WI38 (cell line): ENCODE measurements at regions not wholly inside any gene's neighbourhood (a gene's known extent, or its start where the extent isn't known, plus 50 kb on each side); places are given as distances from the start of the nearest gene placed in this dataset.

Experiments used
- H3K4me3 ChIP-seq: 2 replicates; pipeline ENCODE4 v1.5.1; 2011; ENCODE audit warnings: low read depth, mild to moderate bottlenecking, control low read depth, low read length
- CTCF ChIP-seq: IDR thresholded peaks from 2 replicates; pipeline ENCODE4 v1.5.1; 2012; ENCODE audit warnings: low read depth, mild to moderate bottlenecking, control low read depth, low read length

- no peak overlapping the region for H3K4me3 ChIP-seq
- TF ChIP-seq CTCF: no peak
These were observed 404.3 kb upstream of the TENM4 start for GRCh38 chr11:79845002-79845709.

GRCh38 chr11:79834015-79834414 is 393.2 kb upstream of the TENM4 start:
- no peak for TF ChIP-seq CTCF

GRCh38 chr11:79830446-79830845 is 389.6 kb upstream of the TENM4 start:
- H3K4me3 ChIP-seq: no peak overlapping the region
- no peak for TF ChIP-seq CTCF

More at GRCh38 chr11:79834015-79834414, 393.2 kb upstream of the TENM4 start:
- no peak overlapping the region for H3K4me3 ChIP-seq

- no peak for TF ChIP-seq CTCF
- H3K4me3 ChIP-seq: no peak overlapping the region
These were observed 389.1 kb upstream of the TENM4 start for GRCh38 chr11:79829891-79830290.

- H3K4me3 ChIP-seq: no peak overlapping the region
- TF ChIP-seq CTCF: no peak
These were observed 381.9 kb upstream of the TENM4 start for GRCh38 chr11:79822766-79823165.

- no peak for TF ChIP-seq CTCF
- no peak overlapping the region for H3K4me3 ChIP-seq
These were observed 372.7 kb upstream of the TENM4 start for GRCh38 chr11:79813551-79813950.

- no peak overlapping the region for H3K4me3 ChIP-seq
- TF ChIP-seq CTCF: no peak
These were observed 368.7 kb upstream of the TENM4 start for GRCh38 chr11:79809487-79809886.
